HG03025 (cell line): ENCODE measurements at regions not wholly inside any gene's neighbourhood (a gene's known extent, or its start where the extent isn't known, plus 50 kb on each side); places are given as distances from the start of the nearest gene placed in this dataset.
"Not testable (repeated sequence)": the region's sequence is repeated elsewhere in the genome, so short reads cannot be mapped to it uniquely, and the experiment has no call there.

Source experiments
- ATAC-seq: cut with Tn5 transposase; IDR thresholded peaks from one replicate; pipeline ENCODE4 v1.9.1; 2021; ENCODE audit warnings: mild to moderate bottlenecking, moderate library complexity; ENCODE audit not compliant: unreplicated experiment, low FRiP score

- ATAC-seq = no peak
Observed at GRCh38 chr20:12700701-12701100, 308.1 kb upstream of the SPTLC3 start.

- ATAC-seq = no peak
Observed at GRCh38 chr20:12702312-12702711, 306.5 kb upstream of the SPTLC3 start.

GRCh38 chr20:12715371-12715770 is 293.4 kb upstream of the SPTLC3 start:
- no peak for ATAC-seq

GRCh38 chr20:12715991-12716680 is 292.6 kb upstream of the SPTLC3 start:
- ATAC-seq = no peak

- no peak for ATAC-seq
Observed at GRCh38 chr20:12717061-12717460, 291.7 kb upstream of the SPTLC3 start.

- no peak for ATAC-seq
Observed at GRCh38 chr20:12718619-12719018, 290.2 kb upstream of the SPTLC3 start.

GRCh38 chr20:12721636-12722035 is 287.1 kb upstream of the SPTLC3 start:
- ATAC-seq = no peak

- no peak for ATAC-seq
Observed at GRCh38 chr20:12722091-12722490, 286.7 kb upstream of the SPTLC3 start.

GRCh38 chr20:12723811-12724210 is 285.0 kb upstream of the SPTLC3 start:
- no peak for ATAC-seq

GRCh38 chr20:12728782-12729181 is 280.0 kb upstream of the SPTLC3 start:
- no peak for ATAC-seq

GRCh38 chr20:12729326-12729725 is 279.4 kb upstream of the SPTLC3 start:
- ATAC-seq = no peak

GRCh38 chr20:12733811-12734210 is 275.0 kb upstream of the SPTLC3 start:
- ATAC-seq = no peak

GRCh38 chr20:12737497-12737896 is 271.3 kb upstream of the SPTLC3 start:
- no peak for ATAC-seq

- ATAC-seq = no peak
Observed at GRCh38 chr20:12737900-12738299, 270.9 kb upstream of the SPTLC3 start.

GRCh38 chr20:12740647-12741046 is 268.1 kb upstream of the SPTLC3 start:
- no peak for ATAC-seq

- ATAC-seq = no peak
Observed at GRCh38 chr20:12744037-12744436, 264.7 kb upstream of the SPTLC3 start.

GRCh38 chr20:12748359-12748994 is 260.3 kb upstream of the SPTLC3 start:
- no peak for ATAC-seq

GRCh38 chr20:12750221-12750620 is 258.6 kb upstream of the SPTLC3 start:
- no peak for ATAC-seq

GRCh38 chr20:12752900-12753693 is 255.7 kb upstream of the SPTLC3 start:
- not testable (repeated sequence) for ATAC-seq

GRCh38 chr20:12753742-12754141 is 255.0 kb upstream of the SPTLC3 start:
- ATAC-seq = not testable (repeated sequence)

- ATAC-seq = not testable (repeated sequence)
Observed at GRCh38 chr20:12759493-12759892, 249.3 kb upstream of the SPTLC3 start.
